Central memory CD8-positive, alpha-beta T cell (primary cell): ENCODE measurements at regions not wholly inside any gene's neighbourhood (a gene's known extent, or its start where the extent isn't known, plus 50 kb on each side); places are given as distances from the start of the nearest gene placed in this dataset.

Source experiments
- ATAC-seq: fragments of 150-1000 bp; cut with Tn5 transposase; replicated peaks from 2 replicates; pipeline ENCODE4 v1.10.0; 2022; ENCODE audit warnings: mild to moderate bottlenecking, moderate FRiP score, moderate number of reproducible peaks; ENCODE audit not compliant: poor library complexity, severe bottlenecking; ENCODE audit errors: extremely low read depth
- DNase-seq, 2 donors: peaks; one replicate each; pipeline ENCODE4 v3.0.0; 2021; ENCODE audit warnings: low spot score in 2 of 2
- H3K27ac Mint-ChIP-seq: one replicate; pipeline ENCODE4 v1.8.0; 2022; ENCODE audit warnings: low read depth, mild to moderate bottlenecking, moderate library complexity, mixed read lengths
- H3K27me3 Mint-ChIP-seq: one replicate; pipeline ENCODE4 v1.8.0; 2022; ENCODE audit warnings: mixed read lengths
- H3K36me3 Mint-ChIP-seq: one replicate; pipeline ENCODE4 v1.8.0; 2022; ENCODE audit warnings: mild to moderate bottlenecking, moderate library complexity, mixed read lengths; ENCODE audit not compliant: insufficient read depth
- H3K4me1 Mint-ChIP-seq: one replicate; pipeline ENCODE4 v1.8.0; 2022; ENCODE audit warnings: mixed read lengths
- H3K4me3 Mint-ChIP-seq: one replicate; pipeline ENCODE4 v1.8.0; 2022; ENCODE audit warnings: mild to moderate bottlenecking, moderate library complexity, mixed read lengths
- H3K9me3 Mint-ChIP-seq: one replicate; pipeline ENCODE4 v1.8.0; 2022; ENCODE audit warnings: mixed read lengths

DNA sequence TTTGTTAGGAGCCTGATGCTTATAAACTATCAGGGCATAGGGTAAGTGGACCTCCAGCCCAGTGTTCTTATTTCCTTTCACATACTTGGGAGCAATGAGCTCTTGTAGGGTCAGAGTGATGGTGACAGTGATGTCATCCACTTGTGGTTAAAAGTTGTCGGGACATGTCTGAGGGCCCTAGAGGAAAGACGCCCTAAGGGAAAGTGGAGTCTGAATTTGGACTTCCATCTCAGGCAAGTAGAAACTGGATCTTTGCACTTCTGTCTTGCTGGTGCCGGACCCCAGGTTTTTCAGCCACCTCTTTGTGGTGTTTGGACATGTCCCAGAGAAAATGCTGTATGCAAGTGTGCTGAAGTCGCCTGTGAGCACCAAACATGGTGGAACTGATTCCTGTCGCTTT, 900.5 kb downstream of the C6orf118 start:
- Mint-ChIP-seq H3K36me3 (no peaks in the 10 kb centered on the region), H3K27ac (no peak overlapping the region), H3K27me3 (no peaks in the 10 kb centered on the region), H3K9me3 (peaks cover 6% of the 10 kb centered on the region), H3K4me3 (no peak overlapping the region), H3K4me1 (no peaks in the 10 kb centered on the region)
- ATAC-seq = no peak
- DNase-seq = no peak

DNA sequence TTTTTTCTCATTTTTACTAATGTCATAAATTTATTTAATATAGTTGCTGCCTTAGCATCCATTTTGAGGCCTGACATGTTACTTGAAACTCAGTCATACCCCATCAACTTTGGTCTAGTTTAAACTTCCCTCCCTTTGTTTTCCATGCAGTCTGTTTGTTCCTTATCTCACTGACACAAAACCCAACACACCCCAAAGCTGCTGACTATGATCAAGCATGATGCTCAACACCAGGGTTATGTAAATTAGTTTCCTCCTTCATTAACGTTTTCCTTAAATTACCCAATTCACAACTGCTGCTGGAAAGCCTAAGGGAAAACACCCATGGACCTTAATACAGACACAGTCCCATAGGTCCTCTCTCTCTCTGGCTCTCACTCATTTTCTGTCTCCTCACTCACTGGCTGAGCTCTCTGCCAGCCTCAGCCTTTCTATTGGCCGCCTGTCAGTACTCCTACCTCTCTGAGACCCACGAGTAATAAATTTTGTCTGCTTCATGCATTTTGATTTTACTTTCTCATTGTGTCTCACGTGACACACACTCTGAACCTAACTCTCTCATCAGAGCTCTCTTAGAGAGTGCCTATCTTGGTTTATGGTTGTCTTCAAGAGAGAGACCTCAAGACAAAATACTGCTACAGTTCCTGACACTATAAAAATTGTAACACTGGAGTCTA, 904.5 kb downstream of the C6orf118 start:
- Mint-ChIP-seq H3K4me3 (no peak overlapping the region), H3K9me3 (peaks cover 11% of the 10 kb centered on the region), H3K27ac (no peak overlapping the region), H3K27me3 (no peaks in the 10 kb centered on the region), H3K36me3 (no peaks in the 10 kb centered on the region), H3K4me1 (peaks cover 5% of the 10 kb centered on the region)
- ATAC-seq = no peak
- no peak for DNase-seq

DNA sequence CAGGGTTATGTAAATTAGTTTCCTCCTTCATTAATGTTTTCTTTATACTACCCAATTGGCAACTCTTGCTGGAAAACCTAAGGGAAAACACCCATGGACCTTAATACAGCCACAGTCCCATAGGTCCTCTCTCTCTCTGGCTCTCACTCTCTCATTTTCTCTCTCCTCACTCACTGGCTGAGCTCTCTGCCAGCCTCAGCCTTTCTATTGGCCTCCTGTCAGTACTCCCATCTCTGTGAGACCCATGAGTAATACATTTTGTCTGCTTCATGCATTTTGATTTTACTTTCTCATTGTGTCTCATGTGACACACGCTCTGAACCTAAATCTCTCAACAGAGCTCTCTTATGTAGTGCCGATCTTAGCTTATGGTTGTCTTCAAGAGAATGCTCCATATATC, 907.5 kb downstream of the C6orf118 start:
- no peaks in the 10 kb centered on the region for H3K27me3 Mint-ChIP-seq
- DNase-seq = no peak
- no peak for ATAC-seq

DNA sequence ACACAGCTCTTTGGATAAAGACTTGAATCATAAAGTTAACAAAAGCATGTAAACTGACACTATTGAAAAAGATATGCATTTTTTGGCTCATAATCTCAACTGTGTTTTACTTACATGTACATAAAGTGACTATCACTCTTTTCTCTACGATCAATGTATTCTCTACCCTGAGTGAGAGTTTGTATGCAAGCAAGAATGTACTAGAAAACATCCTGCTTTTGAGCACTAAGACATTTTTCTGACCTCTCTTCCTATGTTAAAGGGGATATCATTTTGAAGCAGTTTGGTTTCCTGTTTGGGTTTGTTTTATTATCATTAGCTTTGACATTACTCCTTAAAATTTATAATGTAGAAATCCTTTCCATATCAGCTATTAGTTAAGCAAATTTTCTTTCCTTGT, 910.8 kb downstream of the C6orf118 start:
- no peak overlapping the region for H3K4me3 Mint-ChIP-seq
- H3K27ac Mint-ChIP-seq = no peak overlapping the region
- H3K9me3 Mint-ChIP-seq = peaks cover 20% of the 10 kb centered on the region
- no peak for ATAC-seq
- no peak for DNase-seq
- no peaks in the 10 kb centered on the region for H3K36me3 Mint-ChIP-seq
- H3K27me3 Mint-ChIP-seq = no peaks in the 10 kb centered on the region
- peaks cover 5% of the 10 kb centered on the region for H3K4me1 Mint-ChIP-seq

More for the DNA sequence above, 907.5 kb downstream of the C6orf118 start:
- H3K4me3 Mint-ChIP-seq = no peak overlapping the region
- no peaks in the 10 kb centered on the region for H3K36me3 Mint-ChIP-seq
- no peak overlapping the region for H3K27ac Mint-ChIP-seq
- peaks cover 17% of the 10 kb centered on the region for H3K9me3 Mint-ChIP-seq
- peaks cover 5% of the 10 kb centered on the region for H3K4me1 Mint-ChIP-seq

DNA sequence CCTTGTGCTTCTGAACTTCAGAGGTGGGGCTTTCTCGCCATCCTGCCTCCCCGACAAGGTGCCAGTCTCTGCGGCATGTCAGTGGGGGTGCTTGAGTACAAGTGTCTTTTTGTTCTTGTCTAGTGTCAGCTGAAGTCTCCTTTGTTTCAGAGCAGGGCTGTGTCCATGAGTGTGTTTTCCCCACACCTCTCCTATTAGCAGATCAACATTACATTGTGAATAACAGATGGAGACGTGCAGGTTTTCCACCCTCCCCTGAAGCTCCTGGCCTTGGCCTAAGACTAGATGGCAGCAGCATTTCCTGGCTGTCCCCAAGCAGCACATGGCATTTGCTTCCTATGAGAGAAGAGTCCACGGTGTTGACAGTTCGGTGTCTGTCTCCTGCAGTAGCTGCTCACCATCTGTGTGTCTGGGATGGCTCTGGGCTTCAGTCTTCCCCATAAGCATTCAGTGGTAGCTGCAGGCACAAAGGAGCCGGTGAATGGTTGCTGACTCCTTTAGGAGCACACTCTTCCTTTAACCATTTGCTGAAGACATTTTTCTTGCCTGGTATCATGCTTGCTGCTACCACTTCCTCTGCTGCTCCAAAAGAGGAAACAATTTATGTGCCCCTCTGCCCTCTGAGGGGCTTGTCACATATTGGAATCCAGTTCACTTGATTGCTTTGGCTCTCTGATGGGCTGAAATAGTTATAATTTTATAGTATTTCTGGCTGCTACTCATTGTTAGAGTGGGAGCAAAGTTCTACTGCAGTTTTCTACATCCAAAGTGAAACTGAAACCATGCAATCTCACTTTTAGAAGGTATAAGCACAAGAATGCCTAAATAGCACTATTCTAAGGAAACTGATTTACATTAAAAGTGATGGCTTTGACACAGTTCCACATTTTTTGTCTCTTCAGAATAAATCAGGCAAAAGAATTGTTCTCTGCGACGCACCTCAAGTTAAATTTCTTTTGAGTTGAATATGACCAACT, 913.0 kb downstream of the C6orf118 start:
- DNase-seq = no peak
- peak overlapping the region; percentile 50 for H3K4me3 Mint-ChIP-seq

DNA sequence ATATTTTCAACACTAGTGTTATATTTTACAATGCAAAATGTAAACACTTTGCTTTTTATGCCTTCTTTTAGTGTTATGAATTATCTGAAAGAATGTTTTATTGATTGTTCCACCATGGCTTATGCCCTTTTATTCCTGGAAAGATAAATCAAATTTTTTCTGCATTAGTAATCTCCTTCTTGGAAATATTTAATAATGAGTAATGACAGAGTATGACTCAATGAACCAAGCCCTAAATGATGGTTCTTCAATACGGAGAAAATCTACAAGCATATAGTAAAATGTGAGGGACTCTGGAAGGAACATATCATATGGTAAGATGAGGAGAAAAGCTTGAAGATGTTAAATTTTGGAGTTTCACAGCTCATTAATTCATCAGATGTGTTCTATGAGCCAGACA, 929.6 kb downstream of the C6orf118 start:
- H3K9me3 Mint-ChIP-seq = peaks cover 21% of the 10 kb centered on the region
- no peak for DNase-seq
- no peak overlapping the region for H3K4me3 Mint-ChIP-seq
- H3K4me1 Mint-ChIP-seq = no peaks in the 10 kb centered on the region
- no peak overlapping the region for H3K27ac Mint-ChIP-seq
- ATAC-seq = no peak
- no peaks in the 10 kb centered on the region for H3K27me3 Mint-ChIP-seq
- H3K36me3 Mint-ChIP-seq = no peaks in the 10 kb centered on the region

More for the DNA sequence above, 913.0 kb downstream of the C6orf118 start:
- no peaks in the 10 kb centered on the region for H3K4me1 Mint-ChIP-seq
- peaks cover 15% of the 10 kb centered on the region for H3K9me3 Mint-ChIP-seq
- no peak overlapping the region for H3K27ac Mint-ChIP-seq
- no peak for ATAC-seq
- H3K36me3 Mint-ChIP-seq = no peaks in the 10 kb centered on the region
- H3K27me3 Mint-ChIP-seq = no peaks in the 10 kb centered on the region

DNA sequence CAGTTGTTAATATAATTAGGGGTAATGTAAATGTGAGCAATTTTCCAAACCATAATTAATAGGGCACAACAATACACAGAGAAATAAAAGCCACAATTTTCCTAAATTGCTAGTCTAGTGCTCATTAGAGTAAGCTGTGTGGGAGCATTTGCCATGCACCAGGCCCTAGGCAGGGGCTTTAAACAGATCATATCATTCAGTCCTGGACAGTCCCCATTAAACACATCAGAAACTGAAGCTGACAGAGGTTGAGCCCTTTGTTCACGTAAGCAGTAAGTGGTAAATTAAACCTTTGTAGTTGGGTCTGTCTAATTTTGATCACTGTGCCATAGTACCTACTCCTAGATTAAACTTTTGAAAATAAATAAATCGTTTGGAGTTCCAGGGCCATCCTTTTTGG, 931.1 kb downstream of the C6orf118 start:
- Mint-ChIP-seq H3K27ac (no peak overlapping the region), H3K4me3 (no peak overlapping the region), H3K36me3 (no peaks in the 10 kb centered on the region), H3K9me3 (peaks cover 21% of the 10 kb centered on the region), H3K4me1 (no peaks in the 10 kb centered on the region), H3K27me3 (no peaks in the 10 kb centered on the region)
- ATAC-seq = no peak
- DNase-seq = no peak

DNA sequence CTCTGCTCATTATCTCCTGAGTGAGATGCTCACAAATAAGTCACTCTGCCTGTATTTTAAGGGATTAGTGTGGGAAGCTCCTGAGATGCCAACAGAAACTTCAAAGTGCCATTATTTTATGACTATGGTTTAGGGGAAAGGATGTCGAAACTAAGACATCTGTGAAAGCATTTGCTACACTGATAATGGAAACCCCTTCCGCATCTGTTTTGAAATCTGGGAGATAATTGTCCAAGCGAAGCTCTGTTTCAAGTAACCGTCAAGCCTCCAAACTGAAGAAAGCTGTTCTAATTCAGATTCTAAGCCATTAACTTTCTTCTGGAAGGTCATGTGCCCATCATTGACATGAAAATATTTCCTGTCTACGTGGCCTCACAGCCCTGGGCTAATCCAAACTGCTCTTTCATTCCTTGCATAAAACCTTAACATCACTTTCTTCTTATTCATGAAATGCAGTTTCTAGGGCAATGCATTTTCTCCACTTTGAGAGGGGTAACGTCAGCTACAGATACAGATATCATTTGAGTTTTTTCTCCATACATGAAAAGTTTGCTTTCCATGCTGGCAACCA, 932.0 kb downstream of the C6orf118 start:
- H3K4me3 Mint-ChIP-seq = no peak overlapping the region
- no peaks in the 10 kb centered on the region for H3K27me3 Mint-ChIP-seq
- no peak for DNase-seq
- peaks cover 15% of the 10 kb centered on the region for H3K9me3 Mint-ChIP-seq
- ATAC-seq = no peak
- H3K4me1 Mint-ChIP-seq = no peaks in the 10 kb centered on the region
- no peak overlapping the region for H3K27ac Mint-ChIP-seq
- no peaks in the 10 kb centered on the region for H3K36me3 Mint-ChIP-seq

DNA sequence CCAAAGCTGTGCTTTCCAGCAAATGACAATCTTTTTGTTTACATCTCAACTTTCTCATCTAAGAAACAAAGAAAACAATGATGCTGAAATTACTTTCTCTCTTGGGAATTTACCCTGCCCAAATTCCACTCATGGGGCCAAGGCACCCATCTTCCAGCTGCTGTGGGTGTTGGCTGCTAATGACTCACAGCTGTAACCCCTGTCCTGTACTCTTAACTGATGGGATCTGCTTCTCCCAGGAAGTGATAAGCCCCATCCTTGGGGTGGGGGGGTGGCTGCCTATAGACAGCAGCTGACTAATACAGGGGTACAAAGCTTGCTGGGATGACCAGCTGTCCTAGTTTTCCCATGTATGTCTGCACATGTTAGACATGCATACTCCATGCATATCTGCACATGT, 938.6 kb downstream of the C6orf118 start:
- Mint-ChIP-seq H3K27me3 (no peaks in the 10 kb centered on the region), H3K4me3 (no peak overlapping the region), H3K27ac (no peak overlapping the region), H3K9me3 (peaks cover 9% of the 10 kb centered on the region), H3K4me1 (no peaks in the 10 kb centered on the region), H3K36me3 (no peaks in the 10 kb centered on the region)
- ATAC-seq = no peak
- no peak for DNase-seq

DNA sequence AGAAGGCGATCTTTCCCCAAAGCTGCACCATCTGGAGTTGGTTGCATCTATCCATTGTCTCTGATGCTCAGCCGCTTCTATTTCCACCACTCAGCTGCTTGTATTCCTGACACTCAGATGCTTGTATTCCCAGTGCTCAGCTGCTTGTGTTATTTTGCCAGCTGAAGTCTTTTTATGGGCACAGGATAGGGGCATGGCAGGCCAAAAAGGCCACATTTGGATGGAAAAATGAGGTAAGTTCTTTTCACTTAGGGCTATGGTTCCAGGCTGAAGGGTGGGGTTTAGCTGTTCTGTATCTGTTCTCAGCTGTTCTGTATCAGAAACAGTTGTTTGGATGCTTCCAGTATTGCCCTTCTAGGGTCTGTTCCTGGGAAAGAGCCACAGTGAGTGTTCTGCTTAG, 944.9 kb downstream of the QKI start:
- H3K27me3 Mint-ChIP-seq = no peaks in the 10 kb centered on the region
- DNase-seq (no peak), ATAC-seq (no peak)
- no peak overlapping the region for H3K4me3 Mint-ChIP-seq
- H3K36me3 Mint-ChIP-seq = no peaks in the 10 kb centered on the region
- peaks cover 25% of the 10 kb centered on the region for H3K9me3 Mint-ChIP-seq
- H3K27ac Mint-ChIP-seq = no peak overlapping the region
- H3K4me1 Mint-ChIP-seq = no peaks in the 10 kb centered on the region

DNA sequence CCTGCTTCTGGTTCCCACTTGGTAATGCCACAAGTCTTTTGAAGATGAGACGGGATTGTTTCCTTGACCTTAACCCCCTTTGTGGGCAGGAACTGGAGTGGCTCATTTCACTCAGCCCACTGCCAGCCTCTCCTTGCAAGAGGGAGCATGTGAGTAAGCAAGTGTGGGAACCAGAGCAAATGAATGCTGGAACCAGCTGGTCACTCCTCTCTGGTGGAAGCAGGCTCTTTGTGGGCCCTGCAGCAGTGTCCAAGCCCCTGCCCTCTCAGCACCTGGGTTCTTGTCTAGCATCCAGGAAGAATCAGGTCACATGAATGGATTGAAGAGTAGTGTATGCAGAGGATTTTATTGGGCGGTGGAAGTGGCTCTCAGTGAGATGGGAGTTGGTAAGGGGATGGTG, 944.5 kb downstream of the QKI start:
- Mint-ChIP-seq H3K9me3 (peaks cover 25% of the 10 kb centered on the region), H3K4me3 (no peak overlapping the region), H3K4me1 (no peaks in the 10 kb centered on the region), H3K36me3 (no peaks in the 10 kb centered on the region), H3K27me3 (no peaks in the 10 kb centered on the region), H3K27ac (no peak overlapping the region)
- DNase-seq = no peak
- ATAC-seq = no peak

DNA sequence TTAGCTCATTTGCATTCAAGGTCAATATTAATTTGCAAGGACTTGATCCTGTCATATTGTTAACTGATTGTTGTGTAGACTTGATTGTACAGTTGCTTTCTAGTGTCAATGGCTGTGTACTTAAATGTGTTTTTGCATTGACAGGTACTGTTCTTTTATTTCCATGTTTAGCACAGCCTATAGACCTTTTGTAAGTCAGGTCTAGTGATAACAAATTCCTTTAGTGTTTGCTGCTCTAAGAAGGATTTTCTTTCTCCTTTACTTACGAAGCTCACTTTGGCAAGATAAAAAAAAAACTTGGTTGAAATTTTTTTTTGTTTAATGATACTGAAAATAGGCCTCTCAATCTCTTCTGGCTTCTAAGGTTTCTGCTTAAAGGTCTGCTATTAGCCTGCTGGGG, 942.3 kb downstream of the QKI start:
- ATAC-seq = no peak
- no peaks in the 10 kb centered on the region for H3K36me3 Mint-ChIP-seq
- no peaks in the 10 kb centered on the region for H3K4me1 Mint-ChIP-seq
- no peak overlapping the region for H3K27ac Mint-ChIP-seq
- peaks cover 25% of the 10 kb centered on the region for H3K9me3 Mint-ChIP-seq
- no peak overlapping the region for H3K4me3 Mint-ChIP-seq
- H3K27me3 Mint-ChIP-seq = no peaks in the 10 kb centered on the region
- no peak for DNase-seq

DNA sequence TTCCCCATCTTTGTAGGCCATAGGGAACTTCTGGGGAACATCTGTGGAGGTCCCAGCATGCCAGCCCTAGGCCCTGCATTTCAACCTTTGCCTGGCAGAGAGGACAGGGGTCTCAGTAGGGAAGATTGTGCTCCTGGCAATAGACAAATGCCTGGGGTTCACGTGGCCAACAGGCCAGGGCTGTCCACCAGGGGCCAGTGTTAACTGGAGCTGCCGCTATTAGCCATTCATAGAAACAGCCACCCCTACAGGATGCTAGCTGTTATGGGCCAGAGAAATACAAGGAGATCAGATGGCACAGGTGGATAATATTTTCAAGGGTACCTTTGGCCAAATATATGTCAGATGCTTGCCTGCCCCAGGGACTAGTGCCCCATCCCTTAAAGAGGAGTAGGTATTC, 932.9 kb downstream of the QKI start:
- peaks cover 19% of the 10 kb centered on the region for H3K9me3 Mint-ChIP-seq
- no peak overlapping the region for H3K4me3 Mint-ChIP-seq
- H3K27me3 Mint-ChIP-seq = no peaks in the 10 kb centered on the region
- DNase-seq (no peak), ATAC-seq (no peak)
- no peaks in the 10 kb centered on the region for H3K4me1 Mint-ChIP-seq
- no peaks in the 10 kb centered on the region for H3K36me3 Mint-ChIP-seq
- H3K27ac Mint-ChIP-seq = no peak overlapping the region
